Limb (tissue), 2 donors: ENCODE measurements at regions not wholly inside any gene's neighbourhood (a gene's known extent, or its start where the extent isn't known, plus 50 kb on each side); places are given as distances from the start of the nearest gene placed in this dataset.
A peak's percentile ranks its signal among the peaks of the same experiment; 100 is the strongest.

Experiments
- DNase-seq, 2 donors: peaks; one replicate each; pipeline ENCODE4 v3.0.0-alpha.2; 2016; ENCODE audit errors: extremely low spot score in 2 of 2

GRCh38 chr1:5526822-5527551, 465.2 kb downstream of the NPHP4 start:
- DNase-seq, result no peak

GRCh38 chr1:5526385-5526750, 465.9 kb downstream of the NPHP4 start:
- no peak for DNase-seq

- no peak for DNase-seq
Measured at GRCh38 chr1:5525597-5526384, 466.4 kb downstream of the NPHP4 start.

GRCh38 chr1:5522531-5523145, 469.6 kb downstream of the NPHP4 start:
- DNase-seq, result no peak

GRCh38 chr1:5519366-5520135, 472.7 kb downstream of the NPHP4 start:
- no peak for DNase-seq

GRCh38 chr1:5516756-5517155, 475.5 kb downstream of the NPHP4 start:
- no peak for DNase-seq

- no peak for DNase-seq
Measured at GRCh38 chr1:5515501-5515900, 476.7 kb downstream of the NPHP4 start.

GRCh38 chr1:5514527-5515183, 477.6 kb downstream of the NPHP4 start:
- peak; percentile 60 to 86 for DNase-seq

GRCh38 chr1:5513846-5514526, 478.2 kb downstream of the NPHP4 start:
- no peak for DNase-seq

- no peak for DNase-seq
Measured at GRCh38 chr1:5513179-5513578, 479.0 kb downstream of the NPHP4 start.

- no peak for DNase-seq
Measured at GRCh38 chr1:5511381-5512097, 480.7 kb downstream of the NPHP4 start.

- peak; percentile 40 to 84 for DNase-seq
Measured at GRCh38 chr1:5509664-5510452, 482.4 kb downstream of the NPHP4 start.

- DNase-seq, result no peak
Measured at GRCh38 chr1:5508669-5509330, 483.4 kb downstream of the NPHP4 start.

- DNase-seq, result no peak
Measured at GRCh38 chr1:5507340-5507739, 484.9 kb downstream of the NPHP4 start.

GRCh38 chr1:5506634-5507033, 485.6 kb downstream of the NPHP4 start:
- no peak for DNase-seq

- no peak for DNase-seq
Measured at GRCh38 chr1:5505944-5506343, 486.3 kb downstream of the NPHP4 start.

- DNase-seq, result no peak
Measured at GRCh38 chr1:5504364-5504740, 487.9 kb downstream of the NPHP4 start.

GRCh38 chr1:5503556-5504363, 488.5 kb downstream of the NPHP4 start:
- no peak for DNase-seq
